Stimulated activated CD8-positive, alpha-beta memory T cell treated with anti-CD3 and anti-CD28 coated beads, Interleukin-15, amount 100 ng/mL, for 48 hours (primary cell): ENCODE measurements at regions not wholly inside any gene's neighbourhood (a gene's known extent, or its start where the extent isn't known, plus 50 kb on each side); places are given as distances from the start of the nearest gene placed in this dataset.
"Not testable (repeated sequence)": the region's sequence is repeated elsewhere in the genome, so short reads cannot be mapped to it uniquely, and the experiment has no call there.

Experiments used
- DNase-seq, 2 donors: peaks; one replicate each; pipeline ENCODE4 v3.0.0-alpha.2; 2020; ENCODE audit warnings: low read depth in 2 of 2

- not testable (repeated sequence) for DNase-seq
These were observed 75.9 kb downstream of the OR4F16 start for GRCh38 chr1:610538-610937.

GRCh38 chr1:609161-609560 lies 77.3 kb downstream of the OR4F16 start:
- not testable (repeated sequence) for DNase-seq

- peak; percentile 3 to 18 for DNase-seq
These were observed 81.2 kb downstream of the OR4F16 start for GRCh38 chr1:605279-605678.

DNA sequence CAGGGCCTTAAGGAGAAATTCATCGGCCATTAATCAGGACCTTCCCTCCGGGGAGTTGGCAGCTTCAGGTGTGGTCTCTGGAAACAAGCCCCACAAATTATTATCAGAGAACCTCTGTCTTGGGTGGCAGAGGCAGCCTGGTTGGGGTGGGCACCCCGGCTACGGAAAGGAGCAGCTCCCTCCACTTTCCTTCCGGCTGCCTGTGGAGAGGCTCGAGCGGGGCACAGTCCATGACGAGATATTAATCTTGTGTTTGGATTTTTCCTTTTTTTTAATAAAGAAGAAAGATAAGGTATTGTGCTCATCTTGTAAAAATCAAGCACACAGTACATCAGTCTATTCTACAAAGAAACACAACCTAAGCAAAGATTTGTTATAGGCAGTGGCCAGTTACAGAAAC lies 98.2 kb downstream of the OR4F16 start:
- not testable (repeated sequence) for DNase-seq

- DNase-seq: peak; percentile 42 to 43
These were observed 100.5 kb downstream of the OR4F16 start for GRCh38 chr1:585992-586391.
